HG02642 (cell line): ENCODE measurements at regions not wholly inside any gene's neighbourhood (a gene's known extent, or its start where the extent isn't known, plus 50 kb on each side); places are given as distances from the start of the nearest gene placed in this dataset.

Source experiments
- ATAC-seq: cut with Tn5 transposase; IDR thresholded peaks from one replicate; pipeline ENCODE4 v1.9.1; 2021; ENCODE audit warnings: mild to moderate bottlenecking; ENCODE audit not compliant: unreplicated experiment, poor library complexity

- ATAC-seq, result peak; percentile 70
Measured at GRCh38 chr9:1930245-1930736, 84.9 kb upstream of the SMARCA2 start.

- ATAC-seq, result peak; percentile 26
Measured at GRCh38 chr9:1938135-1938534, 77.0 kb upstream of the SMARCA2 start.

- peak; percentile 67 for ATAC-seq
Measured at GRCh38 chr9:1938675-1939170, 76.4 kb upstream of the SMARCA2 start.

GRCh38 chr9:1939466-1939865 is 75.7 kb upstream of the SMARCA2 start:
- ATAC-seq, result no peak

GRCh38 chr9:1939926-1940368 is 75.2 kb upstream of the SMARCA2 start:
- ATAC-seq, result peak; percentile 89

GRCh38 chr9:1941989-1942388 is 73.2 kb upstream of the SMARCA2 start:
- no peak for ATAC-seq

GRCh38 chr9:1946526-1947283 is 68.4 kb upstream of the SMARCA2 start:
- no peak for ATAC-seq

- no peak for ATAC-seq
Measured at GRCh38 chr9:1947438-1947837, 67.7 kb upstream of the SMARCA2 start.

GRCh38 chr9:1948541-1948940 is 66.6 kb upstream of the SMARCA2 start:
- no peak for ATAC-seq

GRCh38 chr9:1951446-1951845 is 63.7 kb upstream of the SMARCA2 start:
- ATAC-seq, result no peak

GRCh38 chr9:1952001-1952400 is 63.1 kb upstream of the SMARCA2 start:
- ATAC-seq, result no peak

- no peak for ATAC-seq
Measured at GRCh38 chr9:1954238-1954637, 60.9 kb upstream of the SMARCA2 start.

GRCh38 chr9:1956958-1957357 is 58.2 kb upstream of the SMARCA2 start:
- ATAC-seq, result no peak

- no peak for ATAC-seq
Measured at GRCh38 chr9:1957856-1958255, 57.3 kb upstream of the SMARCA2 start.

GRCh38 chr9:1959371-1959770 is 55.8 kb upstream of the SMARCA2 start:
- no peak for ATAC-seq

- no peak for ATAC-seq
Measured at GRCh38 chr9:1960342-1961042, 54.7 kb upstream of the SMARCA2 start.

GRCh38 chr9:1962122-1962521 is 53.0 kb upstream of the SMARCA2 start:
- ATAC-seq, result no peak

- no peak for ATAC-seq
Measured at GRCh38 chr9:1962588-1963106, 52.5 kb upstream of the SMARCA2 start.

- no peak for ATAC-seq
Measured at GRCh38 chr9:1964093-1964492, 51.1 kb upstream of the SMARCA2 start.
